ENCODE measurements at regions not wholly inside any gene's neighbourhood (a gene's known extent, or its start where the extent isn't known, plus 50 kb on each side); places are given as distances from the start of the nearest gene placed in this dataset.

DNA sequence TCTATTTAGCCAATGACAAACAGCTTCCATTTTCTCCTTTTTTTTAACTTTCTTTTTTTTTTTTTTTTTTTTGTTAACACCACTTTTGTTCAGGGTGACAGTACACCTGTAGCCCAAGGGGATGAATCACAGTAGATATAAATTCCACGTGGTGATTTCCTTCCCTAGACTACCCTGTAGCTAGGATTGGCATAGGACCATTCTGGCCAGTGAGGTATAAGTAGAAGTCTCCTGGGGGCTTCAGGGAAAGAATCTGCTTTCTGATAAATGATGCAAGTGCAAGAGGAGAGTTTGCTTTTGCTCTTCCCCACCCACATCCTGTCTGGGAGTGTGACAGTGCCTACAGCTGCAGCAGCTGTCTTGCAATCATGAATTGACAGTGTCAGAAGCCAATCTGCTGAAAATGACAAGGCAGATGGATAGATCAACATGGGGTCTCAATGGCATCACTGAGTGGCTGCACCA is 63.2 kb upstream of the TOMM7 start:
- H3K27ac ChIP-seq (ENCODE audit: low read depth, low read length, severe bottlenecking) = no peak overlapping the region
- no peaks in the 10 kb centered on the region for H3K9me3 ChIP-seq (ENCODE audit: control insufficient read depth, low read length)
- H3K36me3 ChIP-seq (ENCODE audit: control insufficient read depth, insufficient read depth, low read length) = no peaks in the 10 kb centered on the region
- no peaks in the 10 kb centered on the region for H3K4me1 ChIP-seq (ENCODE audit: control insufficient read depth, insufficient read depth, low read length, poor library complexity, severe bottlenecking)
- no peak overlapping the region for H3K4me3 ChIP-seq (ENCODE audit: extremely low read depth, insufficient read depth, low read length, poor library complexity, severe bottlenecking)
- 71% methylated on average over 1 of the region's 1 CpG; no CpG with 5 or more reads in 1 of the 2 experiments for WGBS, 2 experiments (ENCODE audit: insufficient coverage in 2 of 2)

DNA sequence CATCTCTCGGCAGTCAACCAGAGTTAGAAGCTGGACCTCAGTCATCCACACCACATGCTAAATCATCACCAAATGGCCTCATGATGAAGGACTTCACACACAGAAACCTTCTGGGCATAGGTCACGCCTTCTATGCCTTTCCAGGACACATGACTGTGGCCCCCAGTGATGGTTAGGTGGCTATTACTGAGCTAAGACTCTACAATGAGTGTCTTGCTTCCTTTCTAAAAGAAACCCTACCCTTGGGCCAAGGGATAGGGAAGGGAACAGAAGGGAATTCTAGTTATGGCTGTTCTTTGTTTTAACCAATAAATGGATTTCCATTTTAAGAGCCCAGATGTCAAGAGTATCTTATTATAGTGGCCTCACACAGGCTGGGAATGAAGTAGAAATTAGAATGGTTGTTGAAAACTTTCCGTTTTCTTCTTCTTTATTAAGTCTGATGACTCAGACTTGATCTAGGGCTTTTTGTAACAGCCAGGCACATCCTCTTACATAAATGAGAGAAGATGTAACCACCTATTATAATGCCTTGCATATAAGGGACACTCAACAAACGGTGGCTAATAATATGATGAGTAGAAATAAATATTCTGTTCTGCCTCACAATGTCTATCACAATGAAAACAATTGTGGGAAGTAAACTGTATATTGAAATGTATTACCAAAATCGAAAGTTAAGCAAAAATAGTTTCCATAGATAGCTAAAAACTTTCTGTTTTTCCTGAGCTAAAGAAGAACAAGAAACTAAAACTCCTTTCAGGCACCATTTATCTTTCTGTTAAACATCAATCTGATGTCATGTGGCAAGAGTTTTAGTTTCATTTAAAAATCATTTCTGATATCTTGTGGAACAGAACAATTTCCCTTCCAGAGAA is 62.5 kb upstream of the TOMM7 start:
- 93 to 100% methylated on average over 1 to 2 of the region's 5 CpGs for WGBS, 2 experiments (ENCODE audit: insufficient coverage in 2 of 2)
- Histone ChIP-seq H3K27ac (ENCODE audit: low read depth, low read length, severe bottlenecking) (no peak overlapping the region), H3K36me3 (ENCODE audit: control insufficient read depth, insufficient read depth, low read length) (no peaks in the 10 kb centered on the region), H3K4me1 (ENCODE audit: control insufficient read depth, insufficient read depth, low read length, poor library complexity, severe bottlenecking) (no peaks in the 10 kb centered on the region), H3K9me3 (ENCODE audit: control insufficient read depth, low read length) (no peaks in the 10 kb centered on the region), H3K4me3 (ENCODE audit: extremely low read depth, insufficient read depth, low read length, poor library complexity, severe bottlenecking) (no peak overlapping the region)

DNA sequence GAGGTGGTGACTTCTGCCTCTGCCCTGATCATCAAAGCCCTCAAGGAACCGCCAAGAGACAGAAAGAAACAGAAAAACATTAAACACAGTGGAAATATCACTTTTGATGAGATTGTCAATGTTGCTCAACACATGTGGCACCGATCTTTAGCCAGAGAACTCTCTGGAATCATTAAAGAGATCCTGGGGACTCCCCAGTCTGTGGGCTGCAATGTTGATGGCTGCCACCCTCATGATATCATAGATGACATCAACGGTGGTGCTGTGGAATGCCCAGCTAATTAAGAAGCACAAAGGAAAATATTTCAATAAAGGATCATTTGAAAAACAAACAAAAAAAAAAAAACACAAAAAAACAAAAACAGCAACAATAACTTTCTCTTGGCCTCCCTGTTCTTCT is 59.5 kb upstream of the TOMM7 start:
- Histone ChIP-seq H3K4me1 (ENCODE audit: control insufficient read depth, insufficient read depth, low read length, poor library complexity, severe bottlenecking) (peaks cover 4% of the 10 kb centered on the region), H3K9me3 (ENCODE audit: control insufficient read depth, low read length) (no peaks in the 10 kb centered on the region), H3K4me3 (ENCODE audit: extremely low read depth, insufficient read depth, low read length, poor library complexity, severe bottlenecking) (no peak overlapping the region), H3K27ac (ENCODE audit: low read depth, low read length, severe bottlenecking) (no peak overlapping the region), H3K36me3 (ENCODE audit: control insufficient read depth, insufficient read depth, low read length) (no peaks in the 10 kb centered on the region)
- 88 to 100% methylated on average over 1 to 2 of the region's 3 CpGs for WGBS, 2 experiments (ENCODE audit: insufficient coverage in 2 of 2)

DNA sequence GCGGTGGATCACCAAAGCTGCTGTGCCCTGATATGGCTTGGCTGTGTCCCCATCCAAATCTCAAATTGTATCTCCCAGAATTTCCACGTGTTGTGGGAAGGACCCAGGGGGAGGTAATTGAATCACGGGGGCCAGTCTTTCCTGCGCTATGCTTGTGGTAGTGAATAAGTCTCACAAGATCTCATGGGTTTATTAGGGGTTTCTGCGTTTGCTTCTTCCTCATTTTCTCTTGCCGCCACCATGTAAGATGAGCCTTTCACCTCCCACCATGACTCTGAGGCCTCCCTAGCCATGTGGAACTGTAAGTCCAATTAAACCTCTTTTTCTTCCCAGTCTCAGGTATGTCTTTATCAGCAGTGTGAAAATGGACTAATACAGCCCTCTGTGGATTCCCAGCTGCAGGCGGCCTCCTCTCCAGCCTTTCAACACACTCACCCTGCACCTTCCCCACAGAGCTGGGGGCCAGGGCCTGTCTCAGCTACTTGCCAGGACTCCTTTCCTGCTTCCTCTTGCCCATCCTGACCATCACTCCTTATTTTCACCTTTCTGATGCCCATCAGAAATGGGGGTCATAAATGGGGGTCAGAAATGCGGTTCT is 57.2 kb upstream of the TOMM7 start:
- Histone ChIP-seq H3K4me3 (ENCODE audit: extremely low read depth, insufficient read depth, low read length, poor library complexity, severe bottlenecking) (no peak overlapping the region), H3K36me3 (ENCODE audit: control insufficient read depth, insufficient read depth, low read length) (no peaks in the 10 kb centered on the region), H3K4me1 (ENCODE audit: control insufficient read depth, insufficient read depth, low read length, poor library complexity, severe bottlenecking) (peaks cover 4% of the 10 kb centered on the region), H3K27ac (ENCODE audit: low read depth, low read length, severe bottlenecking) (no peak overlapping the region), H3K9me3 (ENCODE audit: control insufficient read depth, low read length) (no peaks in the 10 kb centered on the region)
- WGBS, 2 experiments (ENCODE audit: insufficient coverage in 2 of 2) = 40 to 60% methylated on average over 3 to 7 of the region's 8 CpGs

DNA sequence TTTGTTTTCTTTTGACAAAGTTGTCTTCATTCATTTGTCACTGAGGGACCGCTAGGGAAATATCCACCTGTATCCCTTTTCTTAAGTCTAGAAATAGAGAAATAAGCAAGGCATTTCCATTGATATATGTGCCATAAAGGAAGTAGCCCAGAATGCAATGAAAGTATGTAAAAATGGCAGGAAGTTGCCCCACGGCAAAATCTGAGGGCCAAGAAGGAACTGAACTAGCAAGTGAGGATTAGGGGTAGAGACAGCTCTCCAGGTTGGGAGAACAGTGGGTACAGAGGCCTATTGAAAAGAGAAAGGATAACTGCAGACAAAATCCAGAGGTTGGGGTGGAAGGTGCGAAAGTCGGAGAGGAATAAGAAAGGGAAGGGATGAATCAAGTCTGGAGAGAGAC is 56.6 kb upstream of the TOMM7 start:
- no peaks in the 10 kb centered on the region for H3K36me3 ChIP-seq (ENCODE audit: control insufficient read depth, insufficient read depth, low read length)
- peaks cover 4% of the 10 kb centered on the region for H3K4me1 ChIP-seq (ENCODE audit: control insufficient read depth, insufficient read depth, low read length, poor library complexity, severe bottlenecking)
- WGBS, 2 experiments (ENCODE audit: insufficient coverage in 2 of 2) = 83 to 94% methylated on average over 3 to 4 of the region's 4 CpGs
- H3K9me3 ChIP-seq (ENCODE audit: control insufficient read depth, low read length) = no peaks in the 10 kb centered on the region
- no peak overlapping the region for H3K27ac ChIP-seq (ENCODE audit: low read depth, low read length, severe bottlenecking)
- no peak overlapping the region for H3K4me3 ChIP-seq (ENCODE audit: extremely low read depth, insufficient read depth, low read length, poor library complexity, severe bottlenecking)

DNA sequence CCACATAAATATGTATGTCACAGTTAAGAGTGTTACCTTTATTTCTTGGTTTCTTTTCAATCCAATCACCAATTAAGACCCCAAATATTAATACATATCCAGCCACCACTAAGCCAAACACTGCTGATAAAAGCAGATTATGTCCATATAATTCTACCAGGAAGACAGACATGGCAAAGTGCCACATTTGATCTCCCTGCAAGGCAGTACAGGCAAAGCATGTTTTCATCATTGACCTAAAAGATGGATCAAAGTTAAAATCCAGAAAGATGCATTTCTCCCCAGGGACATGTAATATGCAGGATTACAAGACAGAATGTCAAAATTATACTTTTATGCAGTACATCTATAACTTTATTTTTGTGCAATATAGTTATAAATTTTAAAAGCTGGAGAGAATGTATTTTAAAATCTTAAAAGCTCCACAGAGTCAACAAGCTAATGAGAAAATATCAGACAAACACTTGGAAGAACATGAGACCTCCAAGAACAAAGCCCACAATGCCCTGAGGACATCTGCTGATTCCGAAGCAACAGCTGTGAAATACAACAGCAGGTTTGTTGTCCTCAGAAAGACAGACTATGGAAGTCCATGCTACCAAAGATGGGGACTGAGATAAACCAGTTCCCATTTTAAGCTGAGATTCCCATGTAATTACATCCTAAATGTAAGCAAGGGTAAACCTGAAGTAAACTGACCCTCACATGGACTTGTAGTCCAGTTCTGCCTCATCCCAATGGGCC is 54.5 kb upstream of the TOMM7 start:
- Histone ChIP-seq H3K9me3 (ENCODE audit: control insufficient read depth, low read length) (no peaks in the 10 kb centered on the region), H3K27ac (ENCODE audit: low read depth, low read length, severe bottlenecking) (no peak overlapping the region), H3K36me3 (ENCODE audit: control insufficient read depth, insufficient read depth, low read length) (no peaks in the 10 kb centered on the region), H3K4me3 (ENCODE audit: extremely low read depth, insufficient read depth, low read length, poor library complexity, severe bottlenecking) (no peak overlapping the region), H3K4me1 (ENCODE audit: control insufficient read depth, insufficient read depth, low read length, poor library complexity, severe bottlenecking) (peaks cover 4% of the 10 kb centered on the region)
- no CpG with 5 or more reads among the region's 1 CpG for WGBS, 2 experiments (ENCODE audit: insufficient coverage in 2 of 2)

DNA sequence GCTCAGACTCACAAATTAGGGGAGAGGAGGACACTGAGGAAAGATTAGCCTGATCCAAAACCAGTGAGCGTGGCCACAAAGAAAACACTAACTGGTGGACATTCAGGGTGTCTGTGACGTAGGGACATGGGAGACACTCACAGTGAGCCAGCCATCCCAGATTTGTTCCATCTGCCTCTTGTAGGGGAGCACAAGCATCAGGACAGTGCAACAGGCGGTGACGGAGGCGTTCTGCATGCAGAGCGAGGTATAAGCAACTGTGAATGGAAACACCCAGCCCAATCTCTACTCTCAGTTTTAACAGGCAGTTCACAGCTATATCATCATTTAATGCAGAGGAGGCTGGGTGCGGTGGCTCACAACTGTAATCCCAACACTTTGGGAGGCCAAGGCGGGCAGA is 52.8 kb upstream of the TOMM7 start:
- Histone ChIP-seq H3K27ac (ENCODE audit: low read depth, low read length, severe bottlenecking) (no peak overlapping the region), H3K36me3 (ENCODE audit: control insufficient read depth, insufficient read depth, low read length) (no peaks in the 10 kb centered on the region), H3K4me3 (ENCODE audit: extremely low read depth, insufficient read depth, low read length, poor library complexity, severe bottlenecking) (no peak overlapping the region), H3K9me3 (ENCODE audit: control insufficient read depth, low read length) (no peaks in the 10 kb centered on the region), H3K4me1 (ENCODE audit: control insufficient read depth, insufficient read depth, low read length, poor library complexity, severe bottlenecking) (peaks cover 4% of the 10 kb centered on the region)
- 85 to 94% methylated on average over 8 of the region's 8 CpGs for WGBS, 2 experiments (ENCODE audit: insufficient coverage in 2 of 2)

DNA sequence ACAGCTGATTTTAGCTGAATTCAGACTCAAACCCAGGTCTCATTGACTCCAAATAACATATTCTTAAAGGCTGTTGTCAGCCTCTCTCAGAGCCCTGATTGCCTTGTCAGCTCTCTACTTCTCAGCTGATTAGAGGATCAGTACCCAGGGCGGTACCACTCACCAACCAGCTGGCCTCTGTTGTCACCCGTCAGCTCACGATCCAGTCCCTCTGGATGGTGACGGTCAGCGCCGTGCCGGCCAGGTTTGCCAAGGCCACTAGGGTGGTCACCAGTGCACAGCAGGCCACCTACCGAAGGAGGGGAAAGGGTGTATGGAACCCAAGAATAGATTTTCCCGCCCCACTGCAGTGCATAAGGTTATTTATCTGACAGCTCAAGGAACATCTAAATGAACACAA is 52.3 kb upstream of the TOMM7 start:
- Histone ChIP-seq H3K4me3 (ENCODE audit: extremely low read depth, insufficient read depth, low read length, poor library complexity, severe bottlenecking) (no peak overlapping the region), H3K27ac (ENCODE audit: low read depth, low read length, severe bottlenecking) (no peak overlapping the region), H3K36me3 (ENCODE audit: control insufficient read depth, insufficient read depth, low read length) (no peaks in the 10 kb centered on the region), H3K9me3 (ENCODE audit: control insufficient read depth, low read length) (no peaks in the 10 kb centered on the region), H3K4me1 (ENCODE audit: control insufficient read depth, insufficient read depth, low read length, poor library complexity, severe bottlenecking) (peaks cover 4% of the 10 kb centered on the region)
- 89 to 91% methylated on average over 7 to 8 of the region's 9 CpGs for WGBS, 2 experiments (ENCODE audit: insufficient coverage in 2 of 2)

All from mesodermal cell (in vitro differentiated cells).